SK-N-DZ (cell line): ENCODE measurements at regions not wholly inside any gene's neighbourhood (a gene's known extent, or its start where the extent isn't known, plus 50 kb on each side); places are given as distances from the start of the nearest gene placed in this dataset.
"Not testable (repeated sequence)": the region's sequence is repeated elsewhere in the genome, so short reads cannot be mapped to it uniquely, and the experiment has no call there.

Source experiments
- DNase-seq: peaks from one replicate; pipeline ENCODE4 v3.0.0-alpha.2; 2015; ENCODE audit warnings: low spot score

- DNase-seq: no peak
Measured at GRCh38 chrX:65331371-65331770, 203.2 kb downstream of the LAS1L start.

- peak; percentile 3 for DNase-seq
Measured at GRCh38 chrX:65300104-65300809, 234.3 kb downstream of the LAS1L start.

- not testable (repeated sequence) for DNase-seq
Measured at GRCh38 chrX:65282905-65283304, 251.7 kb downstream of the LAS1L start.

GRCh38 chrX:65273152-65273551 lies 261.4 kb downstream of the LAS1L start:
- no peak for DNase-seq

- no peak for DNase-seq
Measured at GRCh38 chrX:65266482-65266881, 268.1 kb downstream of the LAS1L start.

GRCh38 chrX:65253817-65254216 lies 277.6 kb upstream of the ZC4H2 start:
- no peak for DNase-seq

- no peak for DNase-seq
Measured at GRCh38 chrX:65241059-65241721, 264.9 kb upstream of the ZC4H2 start.

GRCh38 chrX:65203545-65203944 lies 227.3 kb upstream of the ZC4H2 start:
- no peak for DNase-seq

GRCh38 chrX:65196758-65197360 lies 220.6 kb upstream of the ZC4H2 start:
- DNase-seq: peak; percentile 41

GRCh38 chrX:65195621-65196020 lies 219.4 kb upstream of the ZC4H2 start:
- no peak for DNase-seq

- DNase-seq: no peak
Measured at GRCh38 chrX:65194547-65194946, 218.3 kb upstream of the ZC4H2 start.

GRCh38 chrX:65163325-65163724 lies 187.1 kb upstream of the ZC4H2 start:
- DNase-seq: not testable (repeated sequence)

- DNase-seq: no peak
Measured at GRCh38 chrX:65148232-65148631, 172.0 kb upstream of the ZC4H2 start.

GRCh38 chrX:65136424-65136823 lies 160.2 kb upstream of the ZC4H2 start:
- no peak for DNase-seq

- no peak for DNase-seq
Measured at GRCh38 chrX:65127842-65128241, 151.6 kb upstream of the ZC4H2 start.

- no peak for DNase-seq
Measured at GRCh38 chrX:65098851-65099250, 122.6 kb upstream of the ZC4H2 start.

GRCh38 chrX:65093658-65094057 lies 117.4 kb upstream of the ZC4H2 start:
- DNase-seq: no peak

GRCh38 chrX:65073233-65073632 lies 97.0 kb upstream of the ZC4H2 start:
- no peak for DNase-seq

- DNase-seq: no peak
Measured at GRCh38 chrX:65072590-65072989, 96.3 kb upstream of the ZC4H2 start.

GRCh38 chrX:65058626-65059025 lies 82.4 kb upstream of the ZC4H2 start:
- DNase-seq: not testable (repeated sequence)

GRCh38 chrX:65045001-65045400 lies 68.8 kb upstream of the ZC4H2 start:
- no peak for DNase-seq

GRCh38 chrX:65035446-65035770 lies 59.2 kb upstream of the ZC4H2 start:
- peak; percentile 69 for DNase-seq
